ENCODE measurements at regions not wholly inside any gene's neighbourhood (a gene's known extent, or its start where the extent isn't known, plus 50 kb on each side); places are given as distances from the start of the nearest gene placed in this dataset.

GRCh38 chr18:78547817-78548216 lies 431.8 kb upstream of the SALL3 start:
- DNase-seq (no peak), ATAC-seq (no peak)
- no peaks in the 10 kb centered on the region for H3K4me1 ChIP-seq (ENCODE audit: low read depth)
- H3K36me3 ChIP-seq (ENCODE audit: low read depth), result no peaks in the 10 kb centered on the region
- H3K4me3 ChIP-seq, result no peak overlapping the region
- intact Hi-C loops (cut with DNase I, micrococcal nuclease), result no loop called here
- peaks cover 16% of the 10 kb centered on the region for H3K9me3 ChIP-seq
- TF ChIP-seq CTCF (IDR thresholded peaks at IDR 0.05), result no peak

GRCh38 chr18:78548261-78549058 lies 431.2 kb upstream of the SALL3 start:
- Histone ChIP-seq H3K36me3 (ENCODE audit: low read depth) (no peaks in the 10 kb centered on the region), H3K4me1 (ENCODE audit: low read depth) (no peaks in the 10 kb centered on the region), H3K9me3 (peaks cover 16% of the 10 kb centered on the region), H3K4me3 (no peak overlapping the region)
- no peak for TF ChIP-seq CTCF (IDR thresholded peaks at IDR 0.05)
- ATAC-seq (no peak), DNase-seq (no peak)
- intact Hi-C loops (cut with DNase I, micrococcal nuclease), result no loop called here

- no peak for DNase-seq
- no peak overlapping the region for H3K4me3 ChIP-seq
- no peaks in the 10 kb centered on the region for H3K36me3 ChIP-seq (ENCODE audit: low read depth)
- no peak for ATAC-seq
- H3K4me1 ChIP-seq (ENCODE audit: low read depth), result no peaks in the 10 kb centered on the region
- intact Hi-C loops (cut with DNase I, micrococcal nuclease), result no loop called here
- no peak for TF ChIP-seq CTCF (IDR thresholded peaks at IDR 0.05)
- H3K9me3 ChIP-seq, result peaks cover 19% of the 10 kb centered on the region
Observed at GRCh38 chr18:78549971-78550370, 429.6 kb upstream of the SALL3 start.

- no peak for TF ChIP-seq CTCF (IDR thresholded peaks at IDR 0.05)
- intact Hi-C loops (cut with DNase I, micrococcal nuclease), result no loop called here
Observed at GRCh38 chr18:78554944-78555608, 424.5 kb upstream of the SALL3 start.

GRCh38 chr18:78557371-78557770 lies 422.2 kb upstream of the SALL3 start:
- Histone ChIP-seq H3K4me1 (ENCODE audit: low read depth) (no peaks in the 10 kb centered on the region), H3K4me3 (no peak overlapping the region), H3K9me3 (peaks cover 15% of the 10 kb centered on the region), H3K36me3 (ENCODE audit: low read depth) (no peaks in the 10 kb centered on the region)
- intact Hi-C loops (cut with DNase I, micrococcal nuclease), result no loop called here
- no peak for ATAC-seq
- no peak for DNase-seq
- TF ChIP-seq CTCF (IDR thresholded peaks at IDR 0.05), result no peak

More at GRCh38 chr18:78554944-78555608, 424.5 kb upstream of the SALL3 start:
- DNase-seq, result no peak
- Histone ChIP-seq H3K4me3 (no peak overlapping the region), H3K4me1 (ENCODE audit: low read depth) (no peaks in the 10 kb centered on the region), H3K36me3 (ENCODE audit: low read depth) (no peaks in the 10 kb centered on the region), H3K9me3 (peaks cover 15% of the 10 kb centered on the region)
- ATAC-seq, result no peak
